ENCODE measurements at regions not wholly inside any gene's neighbourhood (a gene's known extent, or its start where the extent isn't known, plus 50 kb on each side); places are given as distances from the start of the nearest gene placed in this dataset.

DNA sequence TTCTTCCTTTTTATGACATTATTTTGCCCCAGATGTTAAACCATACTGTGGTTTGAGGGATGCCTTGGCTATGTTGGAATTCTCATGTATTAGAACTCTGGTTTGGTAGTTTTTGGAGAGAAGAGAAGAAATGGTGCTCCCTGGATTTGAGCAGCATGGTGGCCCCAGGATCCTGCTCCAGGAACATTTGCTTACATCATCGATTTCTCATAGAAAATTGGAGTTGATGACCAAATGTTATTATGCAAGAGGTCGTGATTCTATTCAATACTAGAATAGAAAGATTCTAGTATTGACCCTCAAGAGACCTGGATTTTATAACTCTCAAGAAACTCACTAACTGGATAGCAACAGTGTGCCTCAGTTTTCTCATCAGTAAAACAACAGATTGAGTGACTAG, 77.5 kb upstream of the GNAQ start:
- TF ChIP-seq, protein P1, sequence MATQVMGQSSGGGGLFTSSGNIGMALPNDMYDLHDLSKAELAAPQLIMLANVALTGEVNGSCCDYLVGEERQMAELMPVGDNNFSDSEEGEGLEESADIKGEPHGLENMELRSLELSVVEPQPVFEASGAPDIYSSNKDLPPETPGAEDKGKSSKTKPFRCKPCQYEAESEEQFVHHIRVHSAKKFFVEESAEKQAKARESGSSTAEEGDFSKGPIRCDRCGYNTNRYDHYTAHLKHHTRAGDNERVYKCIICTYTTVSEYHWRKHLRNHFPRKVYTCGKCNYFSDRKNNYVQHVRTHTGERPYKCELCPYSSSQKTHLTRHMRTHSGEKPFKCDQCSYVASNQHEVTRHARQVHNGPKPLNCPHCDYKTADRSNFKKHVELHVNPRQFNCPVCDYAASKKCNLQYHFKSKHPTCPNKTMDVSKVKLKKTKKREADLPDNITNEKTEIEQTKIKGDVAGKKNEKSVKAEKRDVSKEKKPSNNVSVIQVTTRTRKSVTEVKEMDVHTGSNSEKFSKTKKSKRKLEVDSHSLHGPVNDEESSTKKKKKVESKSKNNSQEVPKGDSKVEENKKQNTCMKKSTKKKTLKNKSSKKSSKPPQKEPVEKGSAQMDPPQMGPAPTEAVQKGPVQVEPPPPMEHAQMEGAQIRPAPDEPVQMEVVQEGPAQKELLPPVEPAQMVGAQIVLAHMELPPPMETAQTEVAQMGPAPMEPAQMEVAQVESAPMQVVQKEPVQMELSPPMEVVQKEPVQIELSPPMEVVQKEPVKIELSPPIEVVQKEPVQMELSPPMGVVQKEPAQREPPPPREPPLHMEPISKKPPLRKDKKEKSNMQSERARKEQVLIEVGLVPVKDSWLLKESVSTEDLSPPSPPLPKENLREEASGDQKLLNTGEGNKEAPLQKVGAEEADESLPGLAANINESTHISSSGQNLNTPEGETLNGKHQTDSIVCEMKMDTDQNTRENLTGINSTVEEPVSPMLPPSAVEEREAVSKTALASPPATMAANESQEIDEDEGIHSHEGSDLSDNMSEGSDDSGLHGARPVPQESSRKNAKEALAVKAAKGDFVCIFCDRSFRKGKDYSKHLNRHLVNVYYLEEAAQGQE (IDR thresholded peaks at IDR 0.05; ENCODE audit: low read depth) = no peak
- TF ChIP-seq YY1 (IDR thresholded peaks at IDR 0.05; ENCODE audit: extremely low read depth, insufficient replicate concordance, low read depth, low read length) = no peak
- TF ChIP-seq POLR2A (IDR thresholded peaks at IDR 0.05; ENCODE audit: borderline replicate concordance, extremely low read depth, insufficient read depth, insufficient read length) = no peak

Measured in HCT116 (cell line).